ENCODE measurements at regions not wholly inside any gene's neighbourhood (a gene's known extent, or its start where the extent isn't known, plus 50 kb on each side); places are given as distances from the start of the nearest gene placed in this dataset.

DNA sequence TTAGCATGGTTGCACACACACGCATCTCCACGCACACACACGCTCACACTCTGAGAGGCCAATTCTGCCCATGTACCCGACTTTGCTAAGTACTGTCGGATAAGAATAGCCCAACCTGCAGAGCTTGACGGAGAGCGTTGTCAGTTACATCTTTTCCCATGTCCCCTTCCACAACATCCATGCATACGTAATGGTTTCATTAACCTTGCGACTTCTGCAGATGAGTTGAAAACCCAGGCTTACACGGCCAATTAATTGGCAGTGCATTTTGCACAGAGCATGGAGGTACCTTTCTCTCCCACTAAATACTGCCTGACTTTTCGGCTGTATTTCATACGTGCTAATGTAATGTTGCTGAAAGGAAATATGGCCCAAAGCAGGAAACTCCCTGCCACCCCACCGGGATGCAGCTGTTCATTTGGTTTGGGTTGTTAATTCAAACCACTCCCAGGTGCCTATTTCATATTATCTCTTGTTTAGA lies 291.2 kb upstream of the HABP2 start:
- no peak for TF ChIP-seq POLR2A (IDR thresholded peaks at IDR 0.05)
- TF ChIP-seq EP300 (IDR thresholded peaks at IDR 0.05): no peak

All from tibial nerve (tissue), 3 donors.